Activated naive CD8-positive, alpha-beta T cell treated with anti-CD3 and anti-CD28 coated beads for 36 hours (primary cell): ENCODE measurements at regions not wholly inside any gene's neighbourhood (a gene's known extent, or its start where the extent isn't known, plus 50 kb on each side); places are given as distances from the start of the nearest gene placed in this dataset.
"Not testable (repeated sequence)": the region's sequence is repeated elsewhere in the genome, so short reads cannot be mapped to it uniquely, and the experiment has no call there.

ENCODE experiments used
- DNase-seq: peaks from one replicate; pipeline ENCODE4 v3.0.0; 2021
- H3K27ac Mint-ChIP-seq: one replicate; pipeline ENCODE4 v1.8.0; 2022; ENCODE audit warnings: mild to moderate bottlenecking, moderate library complexity, mixed read lengths
- H3K27me3 Mint-ChIP-seq: one replicate; pipeline ENCODE4 v1.8.0; 2022; ENCODE audit warnings: mild to moderate bottlenecking, mixed read lengths
- H3K36me3 Mint-ChIP-seq: one replicate; pipeline ENCODE4 v1.8.0; 2021; ENCODE audit warnings: mild to moderate bottlenecking, mixed read lengths
- H3K4me1 Mint-ChIP-seq: one replicate; pipeline ENCODE4 v1.8.0; 2021; ENCODE audit warnings: mixed read lengths
- H3K4me3 Mint-ChIP-seq: one replicate; pipeline ENCODE4 v1.8.0; 2022; ENCODE audit warnings: mild to moderate bottlenecking, moderate library complexity, mixed read lengths
- H3K9me3 Mint-ChIP-seq: one replicate; pipeline ENCODE4 v1.8.0; 2022; ENCODE audit warnings: mixed read lengths

DNA sequence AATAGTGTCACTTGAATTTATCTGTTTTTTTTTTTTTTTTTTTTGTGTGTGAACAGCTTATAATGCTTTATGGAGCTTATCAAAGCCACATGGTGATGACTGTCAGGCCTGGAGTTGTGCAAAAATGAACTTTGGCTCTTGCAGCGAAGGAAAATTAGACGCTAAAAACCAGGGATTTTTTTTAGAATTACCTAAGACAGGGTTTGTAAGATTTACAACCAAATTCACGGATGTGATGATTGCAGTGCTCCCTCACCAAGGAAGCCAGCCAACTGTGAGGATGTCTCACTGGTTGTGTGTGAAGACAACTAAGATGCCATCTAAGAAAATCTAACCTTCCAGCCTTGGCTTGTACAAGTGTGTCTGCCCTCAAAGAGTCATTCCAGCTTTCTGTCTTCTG is 127.1 kb upstream of the SLC4A4 start:
- H3K27ac Mint-ChIP-seq = no peak overlapping the region
- no peak overlapping the region for H3K4me3 Mint-ChIP-seq
- H3K9me3 Mint-ChIP-seq = no peaks in the 10 kb centered on the region
- no peak for DNase-seq
- no peaks in the 10 kb centered on the region for H3K27me3 Mint-ChIP-seq
- no peaks in the 10 kb centered on the region for H3K4me1 Mint-ChIP-seq
- no peaks in the 10 kb centered on the region for H3K36me3 Mint-ChIP-seq

DNA sequence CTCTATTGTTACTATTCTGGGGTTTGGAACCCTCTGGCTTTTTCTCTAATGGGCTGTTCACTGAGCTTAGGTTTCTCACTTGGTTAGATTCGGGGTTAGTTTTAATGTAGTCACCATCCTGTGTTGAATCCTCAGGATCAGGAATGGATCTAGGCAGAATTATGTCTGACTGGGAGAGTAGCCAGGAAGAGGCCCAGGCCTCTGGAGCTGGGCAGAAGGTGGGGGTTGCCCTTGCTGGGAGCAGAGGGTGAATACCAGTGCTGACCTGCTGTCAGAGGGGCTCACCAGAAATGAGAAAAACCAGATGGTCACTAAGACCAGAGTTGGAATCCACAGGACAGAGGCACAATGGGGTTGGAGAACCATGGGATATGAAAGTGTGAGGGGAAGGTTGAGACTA is 126.6 kb upstream of the SLC4A4 start:
- Mint-ChIP-seq H3K4me3 (no peak overlapping the region), H3K36me3 (no peaks in the 10 kb centered on the region), H3K9me3 (no peaks in the 10 kb centered on the region), H3K27ac (no peak overlapping the region), H3K27me3 (no peaks in the 10 kb centered on the region), H3K4me1 (no peaks in the 10 kb centered on the region)
- DNase-seq = no peak

DNA sequence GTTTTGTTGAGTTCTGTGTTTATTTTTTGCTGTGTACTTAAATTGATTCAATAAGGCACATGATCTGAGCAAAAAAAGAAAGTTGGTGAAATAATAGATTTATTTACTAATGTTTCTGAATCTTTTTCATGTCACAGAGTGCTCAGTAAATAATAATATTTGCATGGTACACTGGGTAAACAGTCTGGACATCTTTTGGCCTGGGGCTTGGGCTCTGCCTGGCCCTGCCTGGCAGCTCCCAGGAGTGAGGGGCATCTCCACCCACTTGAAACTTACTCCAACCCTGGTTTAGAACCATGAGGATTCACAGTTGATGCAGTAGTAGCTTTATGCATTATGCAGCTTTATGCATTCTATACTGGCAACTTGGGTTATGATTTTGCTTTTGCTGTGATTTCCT is 124.2 kb upstream of the SLC4A4 start:
- H3K4me3 Mint-ChIP-seq = no peak overlapping the region
- no peaks in the 10 kb centered on the region for H3K9me3 Mint-ChIP-seq
- no peaks in the 10 kb centered on the region for H3K4me1 Mint-ChIP-seq

DNA sequence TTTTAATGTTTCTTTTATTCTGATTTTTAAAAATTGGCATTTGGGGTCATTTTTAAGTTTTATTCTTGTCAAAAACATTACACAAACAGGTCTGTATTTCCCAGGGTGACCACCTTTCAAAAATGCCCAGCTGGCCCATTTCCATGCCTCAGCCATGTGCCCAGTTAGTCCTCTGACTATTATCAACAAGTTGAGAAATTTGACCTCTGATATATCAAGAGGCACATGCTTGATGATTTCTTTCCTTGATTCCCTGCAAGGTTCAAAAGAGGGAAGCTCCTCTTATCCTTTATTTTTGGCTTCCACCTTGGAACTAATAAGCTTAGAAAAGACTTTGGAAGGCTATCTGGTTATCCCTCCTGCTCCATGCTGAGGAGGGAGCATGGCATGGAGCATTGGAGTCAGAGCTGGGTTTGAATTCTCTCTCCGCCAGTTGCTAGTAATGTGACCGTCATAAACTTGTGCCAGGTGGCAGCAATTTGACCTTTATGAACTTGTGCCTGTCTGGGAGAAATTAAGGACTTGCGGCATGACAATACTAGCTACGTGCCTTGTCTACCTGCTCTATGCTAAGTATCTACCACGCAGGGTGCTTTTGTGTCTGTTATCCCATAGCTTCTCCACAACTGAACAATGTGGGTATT is 122.4 kb upstream of the SLC4A4 start:
- Mint-ChIP-seq H3K27ac (no peak overlapping the region), H3K4me1 (no peaks in the 10 kb centered on the region), H3K36me3 (no peaks in the 10 kb centered on the region), H3K9me3 (no peaks in the 10 kb centered on the region), H3K4me3 (no peak overlapping the region), H3K27me3 (no peaks in the 10 kb centered on the region)
- DNase-seq = no peak

More for the DNA sequence above, 124.2 kb upstream of the SLC4A4 start:
- Mint-ChIP-seq H3K27ac (no peak overlapping the region), H3K36me3 (no peaks in the 10 kb centered on the region), H3K27me3 (no peaks in the 10 kb centered on the region)
- DNase-seq = no peak

DNA sequence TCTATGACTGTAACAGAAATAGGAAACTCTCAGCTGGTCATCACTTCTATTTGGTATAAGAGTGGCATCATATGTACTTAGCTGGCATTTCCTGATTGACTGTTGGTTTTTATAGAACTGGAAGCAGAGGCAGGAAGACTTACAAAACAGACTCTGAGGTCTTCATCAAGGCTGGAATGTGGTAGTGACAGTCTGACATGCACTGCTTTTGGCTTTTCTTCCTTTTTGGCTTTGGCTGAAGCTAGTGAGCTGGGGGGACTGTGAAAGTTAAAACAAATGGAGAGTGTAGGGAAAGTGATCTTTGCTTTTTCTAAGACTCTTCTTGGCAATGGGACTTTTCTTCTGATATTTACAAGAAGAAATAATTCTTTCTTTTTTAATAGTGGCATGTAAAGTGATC is 121.1 kb upstream of the SLC4A4 start:
- H3K27ac Mint-ChIP-seq = no peak overlapping the region
- H3K36me3 Mint-ChIP-seq = no peaks in the 10 kb centered on the region
- H3K27me3 Mint-ChIP-seq = no peaks in the 10 kb centered on the region
- H3K4me1 Mint-ChIP-seq = no peaks in the 10 kb centered on the region
- no peak for DNase-seq
- no peak overlapping the region for H3K4me3 Mint-ChIP-seq
- no peaks in the 10 kb centered on the region for H3K9me3 Mint-ChIP-seq

DNA sequence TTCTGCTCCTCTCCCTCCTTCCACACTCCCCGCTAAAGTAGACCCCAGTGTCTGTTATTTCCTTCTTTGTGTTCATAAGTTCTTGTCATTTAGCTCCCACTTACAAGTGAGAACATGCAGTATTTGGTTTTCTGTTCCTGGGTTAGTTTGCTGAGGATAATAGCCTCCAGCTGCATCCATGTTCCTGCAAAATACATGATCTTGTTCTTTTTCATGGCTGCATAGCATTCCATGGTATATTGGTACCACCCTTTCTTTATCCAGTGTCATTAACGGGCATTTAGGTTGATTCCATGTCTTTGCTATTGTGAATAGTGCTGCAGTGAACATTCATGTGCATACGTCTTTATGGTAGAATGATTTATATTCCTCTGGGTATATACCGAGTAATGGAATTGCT is 118.0 kb upstream of the SLC4A4 start:
- H3K4me3 Mint-ChIP-seq, H3K27ac Mint-ChIP-seq, DNase-seq, H3K4me1 Mint-ChIP-seq, H3K9me3 Mint-ChIP-seq, H3K36me3 Mint-ChIP-seq, H3K27me3 Mint-ChIP-seq: not testable (repeated sequence)

DNA sequence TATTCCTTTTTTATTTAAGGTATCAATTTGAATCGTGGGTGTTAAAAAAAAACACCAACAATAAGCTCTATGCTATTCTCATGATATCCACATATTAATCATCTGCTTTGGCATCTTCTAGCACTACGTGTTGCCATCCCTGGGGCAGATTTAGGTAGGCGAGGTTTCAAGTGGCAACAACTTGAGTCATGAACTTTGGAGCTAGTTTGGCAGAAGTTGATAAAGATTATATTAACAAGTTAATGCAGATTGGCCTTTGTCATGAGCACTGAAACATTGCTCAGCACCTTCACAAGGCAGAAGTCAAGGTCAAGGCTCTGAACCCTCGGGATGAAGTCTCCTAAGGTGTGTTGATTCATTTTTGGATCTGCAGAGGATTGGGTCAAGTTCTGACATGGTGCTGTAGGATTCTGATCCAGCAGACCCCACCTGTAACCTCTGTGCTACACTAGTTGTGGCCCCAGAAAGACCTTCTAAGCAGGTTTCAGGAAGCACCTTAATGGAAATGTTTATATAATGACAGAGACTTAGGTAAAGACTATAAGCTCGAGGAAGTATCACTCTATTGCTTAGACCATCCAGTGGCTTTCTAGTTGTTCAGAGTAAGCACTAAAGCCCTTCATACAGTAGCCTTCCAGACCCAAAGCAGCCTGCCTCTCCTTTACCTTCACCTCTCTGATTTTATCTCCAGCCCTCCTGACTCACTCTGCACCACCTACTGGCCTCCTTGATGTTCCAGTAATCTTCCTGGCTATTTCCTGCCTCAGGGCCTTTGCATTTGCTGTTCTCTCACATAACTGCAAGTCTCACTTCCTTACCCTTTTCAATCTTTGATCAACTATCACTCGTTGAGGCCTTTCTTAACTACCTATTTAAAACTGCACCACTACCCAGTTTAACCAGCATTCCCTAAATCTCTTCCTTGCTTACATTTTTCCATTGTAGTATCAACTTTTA is 117.0 kb upstream of the SLC4A4 start:
- H3K9me3 Mint-ChIP-seq = no peaks in the 10 kb centered on the region
- no peak overlapping the region for H3K4me3 Mint-ChIP-seq
- peaks cover 3% of the 10 kb centered on the region for H3K27me3 Mint-ChIP-seq
- H3K27ac Mint-ChIP-seq = no peak overlapping the region
- DNase-seq = no peak
- no peaks in the 10 kb centered on the region for H3K36me3 Mint-ChIP-seq
- H3K4me1 Mint-ChIP-seq = no peaks in the 10 kb centered on the region

DNA sequence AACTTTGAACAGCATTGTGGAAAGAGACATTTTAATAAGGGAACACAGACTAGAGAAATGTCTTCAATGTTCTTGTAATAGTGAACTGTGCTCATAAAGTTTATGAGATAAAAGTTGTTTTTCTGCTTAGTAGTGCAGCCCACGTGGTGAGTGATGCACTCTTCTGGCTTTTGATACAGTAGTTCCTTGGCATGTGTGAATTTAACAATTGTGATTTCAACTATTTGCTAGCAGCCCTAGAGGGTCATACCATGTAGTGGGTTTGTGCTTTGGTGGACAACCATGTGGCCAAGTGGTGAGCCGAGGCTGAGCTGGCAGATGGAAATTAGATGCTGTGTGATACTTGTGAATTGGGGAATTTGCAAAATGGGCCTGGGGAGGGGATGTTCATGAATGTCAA is 116.2 kb upstream of the SLC4A4 start:
- no peak overlapping the region for H3K27ac Mint-ChIP-seq
- peaks cover 3% of the 10 kb centered on the region for H3K27me3 Mint-ChIP-seq
- H3K9me3 Mint-ChIP-seq = no peaks in the 10 kb centered on the region
- no peak overlapping the region for H3K4me3 Mint-ChIP-seq
- no peak for DNase-seq
- no peaks in the 10 kb centered on the region for H3K36me3 Mint-ChIP-seq
- H3K4me1 Mint-ChIP-seq = no peaks in the 10 kb centered on the region

DNA sequence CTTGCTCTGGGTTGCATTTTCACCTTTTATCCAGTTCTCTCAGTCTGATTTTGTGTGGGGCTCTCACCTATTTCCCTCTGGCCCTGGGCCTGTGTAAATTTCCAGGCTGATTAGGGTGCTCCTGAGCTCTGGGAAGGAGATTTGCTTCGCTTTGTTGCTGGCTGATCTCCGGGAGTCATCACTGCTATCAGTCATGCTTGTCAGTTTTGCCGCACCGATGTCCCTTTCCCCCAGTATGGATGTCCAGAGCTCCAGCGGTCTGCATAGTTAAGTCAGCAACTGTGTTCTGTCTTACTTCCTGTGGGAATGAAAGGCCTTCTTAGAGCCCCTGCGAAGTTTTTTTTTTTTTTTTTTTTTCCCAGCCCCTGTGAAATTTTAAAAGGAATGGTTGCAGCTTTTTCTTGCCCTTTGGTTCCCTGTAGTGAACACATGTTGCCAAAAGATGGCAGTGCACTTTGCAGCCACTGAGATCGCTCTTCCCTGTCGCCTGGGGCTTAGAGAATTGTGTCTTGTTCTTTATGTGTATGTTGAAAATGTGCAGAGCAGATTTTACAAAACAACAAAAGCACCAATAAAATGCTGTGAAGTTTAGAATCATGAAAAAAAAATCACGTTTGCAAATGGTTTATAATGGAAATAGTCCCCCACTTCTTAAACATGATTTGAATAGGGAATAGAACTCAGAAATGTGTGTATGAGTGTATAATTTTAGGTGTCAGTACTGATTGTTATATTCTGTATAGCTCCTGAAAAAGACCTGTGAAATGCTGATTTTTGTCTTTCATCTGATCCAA is 109.1 kb upstream of the SLC4A4 start:
- Mint-ChIP-seq H3K36me3 (no peaks in the 10 kb centered on the region), H3K27ac (no peak overlapping the region), H3K9me3 (no peaks in the 10 kb centered on the region), H3K27me3 (no peaks in the 10 kb centered on the region), H3K4me1 (no peaks in the 10 kb centered on the region), H3K4me3 (no peak overlapping the region)
- no peak for DNase-seq

DNA sequence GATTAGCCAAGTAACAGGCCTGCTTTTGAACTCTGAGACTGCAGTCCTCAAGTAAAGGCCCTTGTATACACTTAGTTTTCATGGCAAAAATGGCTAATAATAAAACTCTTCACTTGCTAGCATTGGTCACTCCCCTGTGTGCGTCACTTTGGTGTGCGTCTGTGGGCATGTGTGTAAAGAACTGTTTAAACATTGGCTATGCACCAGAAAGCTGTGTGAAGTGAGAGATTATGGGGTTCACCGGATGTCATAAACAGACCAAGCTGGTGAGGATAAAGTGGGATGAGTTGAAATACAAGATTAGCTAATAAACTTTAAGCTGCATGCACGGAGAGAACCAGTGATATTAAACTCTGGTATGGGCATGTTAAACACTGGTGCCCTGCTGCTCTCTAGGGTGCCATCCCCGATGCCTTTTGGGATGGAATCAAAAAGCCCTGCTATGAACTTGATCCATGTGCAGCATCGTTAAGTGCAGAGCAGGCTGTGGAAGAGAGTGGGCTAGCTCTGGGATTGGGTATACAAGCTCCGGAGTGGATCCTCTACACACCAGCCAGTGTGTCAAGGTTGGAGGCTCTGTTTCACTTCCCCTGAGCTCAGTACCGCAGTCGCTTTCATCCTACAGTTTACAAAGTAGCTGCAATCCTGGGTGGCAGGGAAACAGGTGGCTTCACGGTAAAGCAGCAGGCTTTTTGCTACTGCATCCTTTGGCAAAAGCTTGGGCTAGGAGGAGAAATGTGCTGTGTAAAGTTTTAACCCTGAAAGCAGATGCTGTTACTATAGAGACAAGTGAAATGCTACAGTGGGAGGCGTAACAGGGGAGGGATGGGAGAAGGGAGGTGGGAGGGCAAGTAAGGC is 108.3 kb upstream of the SLC4A4 start:
- no peak overlapping the region for H3K27ac Mint-ChIP-seq
- H3K9me3 Mint-ChIP-seq = no peaks in the 10 kb centered on the region
- no peak for DNase-seq
- H3K4me1 Mint-ChIP-seq = no peaks in the 10 kb centered on the region
- H3K27me3 Mint-ChIP-seq = no peaks in the 10 kb centered on the region
- no peaks in the 10 kb centered on the region for H3K36me3 Mint-ChIP-seq
- no peak overlapping the region for H3K4me3 Mint-ChIP-seq

DNA sequence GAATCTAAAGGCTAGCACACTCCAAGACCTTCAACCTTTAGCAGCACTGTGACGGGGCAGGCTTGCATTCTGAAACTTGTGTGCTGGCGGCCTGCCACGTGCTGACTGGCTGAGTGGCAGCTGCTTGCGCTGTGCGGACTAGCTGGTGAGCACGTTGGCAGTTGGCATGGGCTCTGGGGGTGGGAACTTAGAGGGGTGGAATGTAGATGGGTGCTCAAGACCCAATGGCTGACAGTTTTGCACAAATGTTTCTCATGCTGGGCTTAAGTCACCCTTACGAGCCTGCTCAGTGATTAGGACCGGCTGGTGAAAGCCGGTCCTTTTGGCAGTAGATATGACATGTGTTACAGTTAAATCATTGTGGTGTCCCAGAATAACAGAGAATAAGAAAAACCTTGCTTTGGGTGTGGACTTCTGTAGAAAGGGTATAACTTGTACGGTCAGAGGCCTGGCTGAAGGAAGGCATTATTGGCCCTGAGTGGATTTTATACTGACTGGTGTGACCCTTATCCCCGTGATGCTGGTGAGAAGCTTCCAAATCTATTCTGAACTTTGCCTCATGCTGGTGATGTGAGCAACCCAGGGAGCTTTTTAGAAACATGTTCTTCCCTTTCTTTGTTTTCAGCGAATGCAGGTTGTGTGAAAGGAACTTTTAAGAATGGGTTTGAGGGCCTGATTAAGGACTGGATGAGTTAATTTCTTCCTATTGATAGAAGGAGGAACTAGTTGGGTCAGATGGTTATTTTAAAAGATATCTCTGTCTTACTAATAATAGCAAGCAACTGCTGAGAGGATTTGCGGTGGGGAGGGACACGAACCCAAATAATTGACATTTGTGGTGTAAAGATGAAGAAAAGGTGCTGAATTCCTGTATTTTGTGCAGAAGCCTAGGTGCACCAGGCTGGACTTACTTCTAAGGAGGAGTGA is 107.4 kb upstream of the SLC4A4 start:
- H3K36me3 Mint-ChIP-seq = no peaks in the 10 kb centered on the region

DNA sequence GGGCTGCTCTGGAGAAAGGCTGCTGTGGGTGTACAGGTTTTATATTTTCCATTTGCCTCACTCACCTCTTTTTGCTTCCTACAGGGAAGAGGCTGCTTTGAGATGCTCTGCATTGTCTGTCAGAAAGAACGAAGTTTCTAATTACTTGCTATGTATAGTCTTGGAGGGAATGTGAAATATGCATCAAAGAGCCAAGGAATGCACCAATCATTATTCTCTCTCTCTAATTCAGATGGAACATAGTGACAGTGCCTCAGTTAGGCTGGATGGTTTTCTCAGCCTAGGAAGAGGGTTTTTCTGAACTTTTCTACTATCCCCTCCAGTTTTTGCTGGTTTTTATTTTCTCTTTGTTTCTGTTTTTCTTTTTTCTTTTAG is 106.8 kb upstream of the SLC4A4 start:
- Mint-ChIP-seq H3K4me3 (no peak overlapping the region), H3K4me1 (no peaks in the 10 kb centered on the region), H3K27me3 (no peaks in the 10 kb centered on the region), H3K27ac (no peak overlapping the region), H3K9me3 (no peaks in the 10 kb centered on the region), H3K36me3 (no peaks in the 10 kb centered on the region)
- no peak for DNase-seq

More for the DNA sequence above, 107.4 kb upstream of the SLC4A4 start:
- Mint-ChIP-seq H3K4me1 (no peaks in the 10 kb centered on the region), H3K4me3 (no peak overlapping the region), H3K27ac (no peak overlapping the region), H3K27me3 (no peaks in the 10 kb centered on the region), H3K9me3 (no peaks in the 10 kb centered on the region)
- DNase-seq = no peak

DNA sequence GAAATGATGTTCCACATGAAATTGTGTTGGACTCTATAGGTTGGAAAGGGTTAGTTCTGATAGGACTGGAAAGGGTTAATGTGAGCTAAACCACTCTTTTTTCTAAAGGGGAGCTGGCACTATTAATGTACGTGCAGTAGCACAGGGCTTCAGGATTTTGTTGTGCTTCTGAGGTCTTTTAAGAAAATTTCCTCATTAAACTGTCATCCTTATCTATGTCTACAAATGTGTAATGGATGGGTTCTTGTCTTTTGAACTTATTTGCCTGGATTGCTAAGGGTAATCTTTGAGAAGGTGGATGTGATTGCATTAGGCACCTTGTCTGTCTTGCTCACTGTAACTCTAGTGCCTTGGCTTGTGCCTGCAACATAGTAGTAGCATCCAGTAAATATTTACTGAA is 106.0 kb upstream of the SLC4A4 start:
- H3K9me3 Mint-ChIP-seq = no peaks in the 10 kb centered on the region
- no peak overlapping the region for H3K4me3 Mint-ChIP-seq
- DNase-seq = no peak
- no peaks in the 10 kb centered on the region for H3K27me3 Mint-ChIP-seq
- H3K27ac Mint-ChIP-seq = no peak overlapping the region
- H3K36me3 Mint-ChIP-seq = no peaks in the 10 kb centered on the region
- no peaks in the 10 kb centered on the region for H3K4me1 Mint-ChIP-seq
